Hepatocyte (in vitro differentiated cells): ENCODE measurements at regions not wholly inside any gene's neighbourhood (a gene's known extent, or its start where the extent isn't known, plus 50 kb on each side); places are given as distances from the start of the nearest gene placed in this dataset.

Experiments used
- CTCF ChIP-seq: fragments of 200-600 bp; sonication (generic); IDR thresholded peaks from 2 replicates; pipeline ENCODE4 v1.5.1; 2016; ENCODE audit warnings: antibody characterized with exemption, mild to moderate bottlenecking; ENCODE audit not compliant: poor library complexity
- EZH2phosphoT487 ChIP-seq: fragments of 200-600 bp; sonication (generic); IDR thresholded peaks from one replicate; pipeline ENCODE4 v1.6.1; 2018; ENCODE audit warnings: antibody characterized with exemption, mild to moderate bottlenecking, low read depth, moderate library complexity; ENCODE audit not compliant: unreplicated experiment, severe bottlenecking

GRCh38 chr5:124843596-124843899 is 97.1 kb upstream of the ZNF608 start:
- TF ChIP-seq CTCF, result no peak
- TF ChIP-seq EZH2phosphoT487, result no peak
